ENCODE measurements at regions not wholly inside any gene's neighbourhood (a gene's known extent, or its start where the extent isn't known, plus 50 kb on each side); places are given as distances from the start of the nearest gene placed in this dataset.

DNA sequence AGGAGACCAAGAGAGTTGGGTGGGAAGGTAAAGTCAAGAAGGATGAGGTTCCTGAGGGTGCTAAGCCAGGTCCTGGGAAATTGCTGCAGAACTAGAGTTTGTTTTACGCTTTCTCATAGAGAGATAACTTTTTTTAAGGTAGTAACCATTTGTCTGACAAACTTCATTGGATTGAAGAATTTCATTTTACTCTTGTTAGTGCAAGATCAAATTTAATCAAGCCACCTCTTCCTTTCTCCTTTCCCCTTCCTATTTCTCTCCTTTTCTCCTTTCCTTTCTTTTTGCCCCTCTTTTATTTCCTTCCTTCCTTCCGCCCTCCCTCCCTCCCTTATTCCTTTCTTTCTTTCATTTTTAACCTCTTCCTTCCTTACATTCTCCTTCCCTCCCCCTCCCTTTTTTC, 65.4 kb downstream of the RDH14 start:
- no peak for TF ChIP-seq LEF1 (IDR thresholded peaks at IDR 0.05; ENCODE audit: borderline replicate concordance)
- TF ChIP-seq, protein P1, sequence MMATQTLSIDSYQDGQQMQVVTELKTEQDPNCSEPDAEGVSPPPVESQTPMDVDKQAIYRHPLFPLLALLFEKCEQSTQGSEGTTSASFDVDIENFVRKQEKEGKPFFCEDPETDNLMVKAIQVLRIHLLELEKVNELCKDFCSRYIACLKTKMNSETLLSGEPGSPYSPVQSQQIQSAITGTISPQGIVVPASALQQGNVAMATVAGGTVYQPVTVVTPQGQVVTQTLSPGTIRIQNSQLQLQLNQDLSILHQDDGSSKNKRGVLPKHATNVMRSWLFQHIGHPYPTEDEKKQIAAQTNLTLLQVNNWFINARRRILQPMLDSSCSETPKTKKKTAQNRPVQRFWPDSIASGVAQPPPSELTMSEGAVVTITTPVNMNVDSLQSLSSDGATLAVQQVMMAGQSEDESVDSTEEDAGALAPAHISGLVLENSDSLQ (IDR thresholded peaks at IDR 0.05), result no peak
- TF ChIP-seq NFRKB (IDR thresholded peaks at IDR 0.05), result no peak
- TF ChIP-seq FOXM1 (IDR thresholded peaks at IDR 0.05; ENCODE audit: borderline replicate concordance), result no peak
- no peak for DNase-seq (ENCODE audit: extremely low spot score)
- CTCF ChIA-PET, result no interaction called here
- POLR2A ChIA-PET, result no interaction called here

DNA sequence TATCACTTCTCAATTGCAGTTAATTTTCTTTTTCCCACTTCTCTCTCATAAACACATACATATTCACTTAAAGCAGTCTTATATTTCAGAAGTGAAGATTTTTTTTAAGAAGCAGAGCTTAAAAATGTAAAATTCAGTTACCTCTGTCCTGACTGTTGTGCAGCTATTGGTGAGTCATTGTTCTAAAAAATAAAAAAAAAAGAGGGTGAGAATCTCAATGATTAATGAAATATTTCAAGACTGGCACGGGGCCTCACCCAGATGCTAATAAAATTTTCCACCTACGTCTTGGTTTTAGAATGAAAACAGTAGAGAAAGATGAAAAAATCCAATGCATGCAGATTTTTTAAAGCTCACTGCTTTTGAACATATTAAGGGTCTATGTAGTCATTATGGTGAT, 67.7 kb downstream of the RDH14 start:
- ChIA-PET CTCF (interaction anchor here (0.6 kb wide), 1 partner anchor 1910 kb away, joined by 3 read pairs; no protein-coding TSS in a partner anchor), POLR2A (no interaction called here)
- no peak for TF ChIP-seq ARNT (IDR thresholded peaks at IDR 0.05)
- TF ChIP-seq FOXK2 (IDR thresholded peaks at IDR 0.05), result no peak
- no peak for TF ChIP-seq LEF1 (IDR thresholded peaks at IDR 0.05; ENCODE audit: borderline replicate concordance)
- no peak for TF ChIP-seq FOXA1 (IDR thresholded peaks at IDR 0.05)
- no peak for TF ChIP-seq ELF4 (IDR thresholded peaks at IDR 0.05)
- TF ChIP-seq TARDBP (IDR thresholded peaks at IDR 0.05), result no peak
- no peak for TF ChIP-seq ZNF384 (IDR thresholded peaks at IDR 0.05)
- TF ChIP-seq SUZ12 (IDR thresholded peaks at IDR 0.05), result no peak
- TF ChIP-seq NFRKB (IDR thresholded peaks at IDR 0.05), result no peak
- no peak for TF ChIP-seq BHLHE40 (IDR thresholded peaks at IDR 0.05; ENCODE audit: borderline replicate concordance)
- TF ChIP-seq, protein P1 (IDR thresholded peaks at IDR 0.05), result no peak
- TF ChIP-seq L3MBTL2 (conservative IDR thresholded peaks at IDR 0.05), result no peak
- TF ChIP-seq HDGF (IDR thresholded peaks at IDR 0.05; ENCODE audit: borderline replicate concordance), result no peak
- no peak for TF ChIP-seq CTBP1 (IDR thresholded peaks at IDR 0.05; ENCODE audit: borderline replicate concordance)
- DNase-seq (ENCODE audit: extremely low spot score), result no peak

DNA sequence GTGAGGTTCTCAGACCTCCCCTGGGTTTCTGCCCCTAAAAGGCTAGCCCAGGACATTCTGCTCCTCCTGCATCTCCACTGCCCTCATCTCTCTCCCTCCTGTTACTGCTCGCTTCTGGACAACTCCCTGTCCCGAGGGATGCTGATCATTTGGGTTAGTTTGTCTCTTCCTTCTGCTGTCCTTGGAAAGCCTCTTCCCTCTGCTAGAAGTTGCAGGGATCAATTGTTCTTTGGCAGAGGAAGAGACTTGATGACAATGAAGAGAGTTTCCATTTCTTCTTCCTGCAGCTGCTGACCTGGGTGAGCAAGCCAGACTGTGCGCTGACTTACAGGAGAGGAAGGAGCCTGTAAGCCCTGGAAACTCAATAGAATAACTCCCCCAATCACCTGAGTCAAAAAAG, 68.9 kb downstream of the RDH14 start:
- ChIA-PET CTCF (no interaction called here), POLR2A (no interaction called here)
- TF ChIP-seq FOXM1 (IDR thresholded peaks at IDR 0.05; ENCODE audit: borderline replicate concordance) (no peak), L3MBTL2 (conservative IDR thresholded peaks at IDR 0.05) (no peak), CTBP1 (IDR thresholded peaks at IDR 0.05; ENCODE audit: borderline replicate concordance) (no peak), SP1 (IDR thresholded peaks at IDR 0.05) (no peak), NFRKB (IDR thresholded peaks at IDR 0.05) (no peak), SUZ12 (IDR thresholded peaks at IDR 0.05) (no peak), FOXA1 (IDR thresholded peaks at IDR 0.05) (no peak), ELF4 (IDR thresholded peaks at IDR 0.05) (no peak)
- DNase-seq (ENCODE audit: extremely low spot score), result no peak

DNA sequence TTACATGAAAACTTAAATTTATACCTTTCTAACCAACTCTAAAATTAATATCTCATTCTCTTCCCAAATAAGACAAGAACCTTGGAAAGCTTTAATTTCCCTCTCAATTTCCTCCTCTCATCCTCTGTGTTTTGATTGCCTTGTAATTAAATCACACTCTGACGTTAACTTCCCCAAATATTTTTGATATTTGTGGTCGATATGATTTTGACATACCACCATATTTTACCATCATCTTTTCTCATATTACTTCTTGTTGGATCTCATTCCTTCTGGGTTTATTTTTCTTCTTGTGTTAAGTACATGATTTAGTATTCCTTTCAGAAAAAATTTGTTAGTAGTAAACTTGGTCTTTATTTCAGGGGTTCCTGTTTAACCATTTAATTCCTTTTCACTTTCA, 69.6 kb downstream of the RDH14 start:
- TF ChIP-seq FOXM1 (IDR thresholded peaks at IDR 0.05; ENCODE audit: borderline replicate concordance) (no peak), L3MBTL2 (conservative IDR thresholded peaks at IDR 0.05) (no peak), TARDBP (IDR thresholded peaks at IDR 0.05) (no peak), LEF1 (IDR thresholded peaks at IDR 0.05; ENCODE audit: borderline replicate concordance) (no peak), BHLHE40 (IDR thresholded peaks at IDR 0.05; ENCODE audit: borderline replicate concordance) (no peak), ZNF384 (IDR thresholded peaks at IDR 0.05) (no peak), ARNT (IDR thresholded peaks at IDR 0.05) (no peak), CTBP1 (IDR thresholded peaks at IDR 0.05; ENCODE audit: borderline replicate concordance) (no peak), FOXA1 (IDR thresholded peaks at IDR 0.05) (no peak)
- DNase-seq (ENCODE audit: extremely low spot score), result no peak
- ChIA-PET CTCF (no interaction called here), POLR2A (no interaction called here)

DNA sequence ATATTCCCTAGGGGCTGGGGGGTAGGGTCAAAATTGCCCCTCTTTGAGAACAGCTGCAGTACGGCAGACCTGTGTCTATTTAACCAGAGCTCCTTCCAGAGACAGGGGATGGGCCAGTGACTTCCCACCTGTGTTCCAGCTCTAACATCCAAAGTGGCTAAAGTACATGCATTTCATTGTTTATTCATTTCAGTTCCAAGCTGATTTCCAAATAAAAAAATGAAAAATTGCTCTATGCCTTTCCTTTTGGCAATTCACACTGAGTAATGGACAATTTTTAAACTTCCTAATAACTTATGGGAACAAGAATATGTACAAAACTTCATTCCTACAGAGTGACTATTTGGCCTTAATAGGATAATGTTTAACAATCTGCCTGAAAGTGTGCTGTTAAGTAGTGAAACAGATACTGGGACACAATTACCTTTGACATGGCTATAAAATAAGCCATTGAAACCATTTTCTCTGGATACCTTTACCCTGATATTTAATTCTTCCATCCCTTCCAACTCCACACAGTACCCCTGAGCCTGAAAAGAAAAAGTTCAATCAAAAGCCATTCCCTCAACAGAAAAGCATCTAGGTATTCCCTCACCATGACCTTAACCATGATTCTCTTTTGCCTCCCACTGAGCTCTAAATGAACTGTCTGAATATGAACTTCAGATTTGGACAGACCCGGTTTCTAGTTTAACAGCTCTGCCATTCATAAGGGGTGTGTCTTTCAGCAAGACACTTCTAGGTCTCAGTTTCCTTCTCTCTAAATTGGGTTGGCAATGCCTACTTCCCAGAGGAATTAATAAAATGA, 73.1 kb downstream of the RDH14 start:
- ChIA-PET POLR2A (no interaction called here), CTCF (no interaction called here)
- TF ChIP-seq FOXM1 (IDR thresholded peaks at IDR 0.05; ENCODE audit: borderline replicate concordance), result no peak
- no peak for TF ChIP-seq SP1 (IDR thresholded peaks at IDR 0.05)
- TF ChIP-seq TARDBP (IDR thresholded peaks at IDR 0.05), result no peak
- no peak for TF ChIP-seq SUZ12 (IDR thresholded peaks at IDR 0.05)
- TF ChIP-seq NFRKB (IDR thresholded peaks at IDR 0.05), result no peak
- TF ChIP-seq LEF1 (IDR thresholded peaks at IDR 0.05; ENCODE audit: borderline replicate concordance), result no peak
- DNase-seq (ENCODE audit: extremely low spot score), result no peak

DNA sequence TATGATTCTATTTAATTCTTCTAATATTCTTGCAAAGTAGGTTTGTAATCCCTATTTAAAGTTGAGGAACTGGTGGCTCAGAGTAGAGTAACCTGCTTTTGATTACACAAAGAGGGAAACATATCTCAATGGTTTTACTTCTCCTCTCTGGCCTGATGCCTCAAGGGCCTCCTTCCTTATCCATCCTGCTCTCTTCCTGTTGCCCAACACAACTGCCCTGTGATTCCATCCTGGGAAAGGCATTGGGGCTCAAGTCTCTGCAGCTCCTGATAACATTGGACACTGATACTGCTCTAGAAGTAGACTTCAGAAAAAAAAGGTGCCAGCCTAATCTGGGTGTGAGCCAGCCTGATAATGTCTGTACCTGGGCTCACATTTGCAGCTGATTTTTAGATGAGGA, 75.8 kb downstream of the RDH14 start:
- TF ChIP-seq SUZ12 (IDR thresholded peaks at IDR 0.05) (no peak), ELF4 (IDR thresholded peaks at IDR 0.05) (no peak), BHLHE40 (IDR thresholded peaks at IDR 0.05; ENCODE audit: borderline replicate concordance) (no peak), FOXK2 (IDR thresholded peaks at IDR 0.05) (no peak), NFRKB (IDR thresholded peaks at IDR 0.05) (no peak), FOXM1 (IDR thresholded peaks at IDR 0.05; ENCODE audit: borderline replicate concordance) (no peak), FOXA1 (IDR thresholded peaks at IDR 0.05) (no peak), SP1 (IDR thresholded peaks at IDR 0.05) (no peak), ZNF384 (IDR thresholded peaks at IDR 0.05) (no peak), CTBP1 (IDR thresholded peaks at IDR 0.05; ENCODE audit: borderline replicate concordance) (no peak), ARNT (IDR thresholded peaks at IDR 0.05) (no peak), L3MBTL2 (conservative IDR thresholded peaks at IDR 0.05) (no peak), LEF1 (IDR thresholded peaks at IDR 0.05; ENCODE audit: borderline replicate concordance) (no peak), TARDBP (IDR thresholded peaks at IDR 0.05) (no peak), HDGF (IDR thresholded peaks at IDR 0.05; ENCODE audit: borderline replicate concordance) (no peak)
- TF ChIP-seq, protein P1 (IDR thresholded peaks at IDR 0.05), result no peak
- no peak for DNase-seq (ENCODE audit: extremely low spot score)
- ChIA-PET CTCF (no interaction called here), POLR2A (no interaction called here)
